SK-N-SH treated with all-trans-retinoic acid at 6 μM for 48 hours (cell line): ENCODE measurements at regions not wholly inside any gene's neighbourhood (a gene's known extent, or its start where the extent isn't known, plus 50 kb on each side); places are given as distances from the start of the nearest gene placed in this dataset.

ENCODE experiments used
- ARNTL ChIP-seq: fragments of 450-650 bp; formaldehyde crosslinking; IDR thresholded peaks from 2 replicates; pipeline ENCODE4 v1.5.0; 2020; ENCODE audit warnings: low read depth, mild to moderate bottlenecking, moderate library complexity, borderline replicate concordance
- CREB5 ChIP-seq: fragments of 250-450 bp; sonication (Bioruptor Pico); IDR thresholded peaks from 2 replicates; pipeline ENCODE4 v1.5.1; 2020; ENCODE audit warnings: low read depth, mild to moderate bottlenecking, moderate library complexity
- CSDC2 ChIP-seq: fragments of 250-450 bp; sonication (Bioruptor Pico); IDR thresholded peaks from 2 replicates; pipeline ENCODE4 v1.5.0; 2020; ENCODE audit warnings: mild to moderate bottlenecking, moderate library complexity
- GLIS3 ChIP-seq: fragments of 250-450 bp; sonication (Bioruptor Pico); IDR thresholded peaks from 2 replicates; pipeline ENCODE4 v1.5.0; 2020; ENCODE audit warnings: mild to moderate bottlenecking, moderate library complexity
- OSR1 ChIP-seq: fragments of 250-450 bp; sonication (Bioruptor Pico); IDR thresholded peaks from 2 replicates; pipeline ENCODE4 v1.8.0; 2022; ENCODE audit warnings: moderate library complexity, mild to moderate bottlenecking, inconsistent platforms
- PATZ1 ChIP-seq: fragments of 250-450 bp; sonication (Bioruptor Pico); IDR thresholded peaks from 2 replicates; pipeline ENCODE4 v1.8.0; 2020; ENCODE audit warnings: mild to moderate bottlenecking, moderate library complexity, borderline replicate concordance
- RARB ChIP-seq: fragments of 250-450 bp; sonication (Bioruptor Pico); IDR thresholded peaks from 2 replicates; pipeline ENCODE4 v1.8.0; 2021; ENCODE audit warnings: mild to moderate bottlenecking, moderate library complexity
- TOX ChIP-seq: fragments of 250-450 bp; sonication (Bioruptor Pico); IDR thresholded peaks from 2 replicates; pipeline ENCODE4 v1.8.0; 2021; ENCODE audit warnings: mild to moderate bottlenecking, moderate library complexity, borderline replicate concordance
- TSHZ2 ChIP-seq: fragments of 250-450 bp; sonication (Bioruptor Pico); IDR thresholded peaks from 2 replicates; pipeline ENCODE4 v1.5.0; 2020; ENCODE audit warnings: mild to moderate bottlenecking, moderate library complexity
- ZC3H10 ChIP-seq: fragments of 250-450 bp; sonication (Bioruptor Pico); IDR thresholded peaks from 2 replicates; pipeline ENCODE4 v1.5.1; 2021; ENCODE audit warnings: mild to moderate bottlenecking, moderate library complexity
- ZFP3 ChIP-seq: fragments of 250-450 bp; sonication (Bioruptor Pico); IDR thresholded peaks from 2 replicates; pipeline ENCODE4 v1.5.0; 2020; ENCODE audit warnings: mild to moderate bottlenecking, moderate library complexity
- ZNF565 ChIP-seq: fragments of 450-650 bp; formaldehyde crosslinking; conservative IDR thresholded peaks from 2 replicates; pipeline ENCODE4 v1.5.0; 2020; ENCODE audit warnings: low read depth, mild to moderate bottlenecking, moderate library complexity
- ZNF8 ChIP-seq: fragments of 450-650 bp; formaldehyde crosslinking; IDR thresholded peaks from 2 replicates; pipeline ENCODE4 v1.5.0; 2020; ENCODE audit warnings: mild to moderate bottlenecking, moderate library complexity

- TF ChIP-seq PATZ1, result no peak
- TF ChIP-seq ZNF565, result no peak
- TF ChIP-seq ARNTL (CRISPR knock-in tag), result no peak
- TF ChIP-seq ZFP3, result no peak
- TF ChIP-seq TOX (CRISPR knock-in tag), result no peak
- no peak for TF ChIP-seq ZC3H10 (CRISPR knock-in tag)
- TF ChIP-seq RARB (CRISPR knock-in tag), result no peak
- TF ChIP-seq OSR1 (CRISPR knock-in tag), result no peak
- TF ChIP-seq CREB5 (CRISPR knock-in tag), result no peak
- TF ChIP-seq GLIS3, result no peak
- TF ChIP-seq CSDC2 (CRISPR knock-in tag), result no peak
- no peak for TF ChIP-seq TSHZ2
- no peak for TF ChIP-seq ZNF8 (CRISPR knock-in tag)
Observed at GRCh38 chr14:88128816-88129215, 123.9 kb downstream of the GPR65 start.
